Glomerular visceral epithelial cell (primary cell): ENCODE measurements at regions not wholly inside any gene's neighbourhood (a gene's known extent, or its start where the extent isn't known, plus 50 kb on each side); places are given as distances from the start of the nearest gene placed in this dataset.

Source experiments
- DNase-seq: peaks from one replicate; pipeline ENCODE4 v3.0.0-alpha.2; 2016; ENCODE audit errors: extremely low spot score

DNA sequence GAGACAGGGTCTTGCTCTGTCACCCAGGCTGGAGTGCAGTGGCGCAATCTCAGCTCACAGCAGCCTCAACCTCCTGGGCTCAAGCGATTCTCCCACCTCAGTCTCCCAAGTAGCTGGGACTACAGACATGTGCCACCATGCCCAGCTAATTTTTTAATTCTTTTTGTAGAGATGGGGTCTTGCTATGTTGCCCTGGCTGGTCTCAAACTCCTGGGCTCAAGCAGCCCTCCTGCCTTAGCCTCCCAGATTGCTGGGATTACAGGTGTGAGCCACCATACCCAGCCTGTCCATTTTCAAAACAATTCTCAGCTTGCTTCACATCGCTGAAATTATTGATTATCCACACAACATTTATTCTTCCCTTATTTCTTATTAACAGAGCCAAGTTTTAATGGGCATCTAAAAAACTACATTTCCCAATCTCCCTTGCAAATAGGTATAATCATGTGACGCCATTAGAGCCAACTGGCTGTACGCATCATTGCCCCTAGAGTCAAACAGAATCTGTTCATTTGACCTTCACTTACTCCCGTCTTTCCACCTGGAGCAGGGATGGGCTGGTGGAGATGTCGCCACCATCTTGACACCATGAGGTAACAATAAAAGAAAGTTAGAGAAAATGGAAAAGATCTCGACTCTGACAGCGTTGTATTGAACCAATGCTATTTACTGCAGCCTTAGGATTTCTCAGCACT is 148.0 kb upstream of the FOXF1 start:
- no peak for DNase-seq

DNA sequence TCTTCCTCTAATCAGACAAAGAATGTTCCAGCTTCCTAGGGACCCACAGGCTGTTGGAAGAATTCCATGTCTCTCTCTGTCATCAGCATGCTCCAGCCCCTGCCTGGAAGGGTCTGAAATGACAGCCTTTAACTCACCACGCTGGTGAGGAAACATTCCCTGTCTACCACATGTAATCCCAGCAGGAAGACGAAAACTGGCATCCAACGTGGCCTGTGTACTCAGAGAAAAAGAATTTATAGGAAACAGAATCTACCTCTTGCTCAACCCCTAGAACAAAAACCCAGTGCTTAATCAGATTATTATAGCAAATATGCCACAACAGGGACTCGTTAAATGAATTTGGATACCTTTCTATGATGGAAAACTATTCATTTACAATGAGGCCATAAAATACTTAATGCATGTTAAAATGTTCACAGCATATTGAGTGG is 147.3 kb upstream of the FOXF1 start:
- no peak for DNase-seq

DNA sequence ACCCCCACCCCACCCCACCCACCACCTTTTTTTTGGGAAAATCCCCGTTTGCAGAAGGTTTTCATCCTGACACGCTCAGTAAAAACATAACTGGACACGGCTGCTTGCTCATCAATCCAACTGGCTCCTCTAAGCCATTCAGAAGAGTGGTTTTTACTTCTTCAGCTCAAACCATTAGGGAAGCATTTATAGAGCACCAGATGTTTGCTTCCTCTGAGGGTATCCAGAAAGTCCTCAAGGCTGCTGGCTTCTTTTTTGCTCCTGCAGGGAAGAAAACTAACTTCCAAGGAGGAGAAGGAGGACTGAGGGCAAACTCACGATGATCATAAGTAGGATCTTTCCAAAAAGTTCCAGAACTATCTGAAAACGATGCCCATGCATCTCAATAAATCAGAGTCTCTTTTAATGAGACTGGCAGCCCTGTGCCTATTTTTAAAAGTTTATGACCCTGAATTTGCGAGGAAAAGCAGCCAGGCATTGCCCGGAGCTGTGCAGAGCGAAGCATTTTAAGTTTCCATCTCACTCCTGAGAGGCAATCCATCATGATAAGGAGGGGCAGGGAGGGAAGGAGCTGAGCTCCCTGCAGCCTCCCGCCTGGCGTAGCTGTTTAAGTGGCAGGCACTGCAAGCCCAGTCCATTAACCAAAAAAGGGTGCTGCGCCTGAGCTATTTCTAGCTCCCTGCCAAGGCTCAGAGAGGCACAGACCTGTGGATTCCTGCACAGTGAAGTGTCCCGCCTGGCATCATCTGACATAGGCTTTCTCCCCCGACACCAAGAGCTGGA is 146.3 kb upstream of the FOXF1 start:
- no peak for DNase-seq

DNA sequence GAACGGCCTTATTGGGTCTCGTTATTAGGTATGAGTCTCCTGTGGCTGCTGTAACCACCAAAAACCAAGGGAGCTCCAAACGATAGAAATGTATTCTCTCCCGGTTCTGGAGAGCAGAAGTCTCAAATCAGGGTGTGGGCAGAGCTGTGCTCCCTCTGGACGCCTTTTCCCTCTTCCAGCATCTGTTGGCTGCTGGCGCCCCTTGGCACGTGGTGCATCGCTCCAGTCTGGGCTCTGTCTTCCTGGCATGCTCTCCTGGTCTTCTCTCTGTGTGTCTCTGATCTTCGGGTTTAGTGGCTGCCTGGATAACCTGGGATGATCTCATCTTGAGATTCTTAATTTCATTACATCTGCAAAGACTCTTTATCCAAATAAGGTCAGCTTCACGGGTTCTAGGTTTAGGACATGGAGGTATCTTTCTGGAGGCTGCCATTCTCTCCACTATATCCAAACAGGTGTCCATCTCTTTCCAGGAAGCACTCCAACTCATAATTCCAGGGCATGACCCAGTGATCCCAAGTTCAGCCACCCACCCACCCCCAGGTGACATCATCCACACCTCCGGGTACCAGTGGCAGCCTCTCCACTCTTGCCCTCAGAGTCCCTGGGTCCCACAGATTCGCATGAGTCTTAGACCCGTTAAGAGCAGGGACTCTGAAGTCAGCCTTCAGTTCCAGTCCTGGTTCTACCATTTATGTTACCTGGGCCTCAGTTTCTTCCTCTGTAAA is 145.5 kb upstream of the FOXF1 start:
- DNase-seq = no peak

DNA sequence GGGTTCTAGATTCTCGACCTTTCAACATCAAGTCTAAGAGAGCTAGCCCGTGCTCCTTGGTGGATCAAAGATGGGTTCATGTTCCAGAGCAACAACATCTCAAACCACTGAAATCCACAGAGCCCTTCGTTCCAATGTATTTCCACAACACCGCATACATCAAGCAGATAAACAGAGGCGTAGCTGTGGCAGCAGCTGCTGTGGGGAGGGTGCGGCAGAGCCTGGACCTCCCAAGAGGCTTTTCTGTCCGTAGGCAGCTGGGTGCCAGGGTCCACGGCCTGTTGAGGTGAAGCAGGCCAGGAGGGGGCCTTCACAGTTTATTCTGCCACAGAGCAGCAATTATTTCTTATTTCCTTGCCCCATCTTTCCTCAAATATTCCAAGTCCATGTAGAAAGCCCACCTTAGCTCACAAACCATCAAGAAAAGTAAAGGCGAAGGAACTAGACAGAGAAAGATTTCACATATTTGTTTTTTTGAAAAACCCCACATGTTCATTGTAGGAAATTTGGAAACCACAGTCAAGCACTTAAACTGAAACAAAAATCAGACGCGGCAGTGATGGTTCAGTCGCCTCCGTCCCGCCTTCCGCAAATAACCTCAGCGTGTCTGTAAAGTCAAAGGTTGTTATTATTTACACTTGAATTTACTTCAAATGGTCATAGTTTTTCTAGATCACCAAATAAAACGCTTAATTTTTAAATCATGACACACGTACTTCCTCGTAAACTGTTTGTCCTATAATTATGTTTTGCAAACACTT is 144.6 kb upstream of the FOXF1 start:
- no peak for DNase-seq

DNA sequence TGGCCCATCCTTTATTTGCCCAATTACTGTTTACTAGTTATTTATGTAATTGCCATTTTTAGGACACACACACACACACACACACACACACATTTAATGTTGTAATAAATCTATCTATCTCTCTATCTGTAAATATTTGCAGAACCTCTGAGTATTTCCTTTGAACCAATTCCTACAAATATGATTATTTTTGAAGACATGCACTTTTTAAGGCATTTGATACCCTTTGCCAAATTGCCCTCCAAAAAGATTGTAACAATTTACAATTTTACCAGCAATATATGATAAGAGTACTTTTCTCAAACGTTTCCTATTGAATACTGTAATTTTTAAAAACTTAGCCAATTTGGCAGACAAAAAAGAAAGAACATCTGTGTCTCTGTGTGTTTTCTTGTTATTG is 143.8 kb upstream of the FOXF1 start:
- DNase-seq = no peak

DNA sequence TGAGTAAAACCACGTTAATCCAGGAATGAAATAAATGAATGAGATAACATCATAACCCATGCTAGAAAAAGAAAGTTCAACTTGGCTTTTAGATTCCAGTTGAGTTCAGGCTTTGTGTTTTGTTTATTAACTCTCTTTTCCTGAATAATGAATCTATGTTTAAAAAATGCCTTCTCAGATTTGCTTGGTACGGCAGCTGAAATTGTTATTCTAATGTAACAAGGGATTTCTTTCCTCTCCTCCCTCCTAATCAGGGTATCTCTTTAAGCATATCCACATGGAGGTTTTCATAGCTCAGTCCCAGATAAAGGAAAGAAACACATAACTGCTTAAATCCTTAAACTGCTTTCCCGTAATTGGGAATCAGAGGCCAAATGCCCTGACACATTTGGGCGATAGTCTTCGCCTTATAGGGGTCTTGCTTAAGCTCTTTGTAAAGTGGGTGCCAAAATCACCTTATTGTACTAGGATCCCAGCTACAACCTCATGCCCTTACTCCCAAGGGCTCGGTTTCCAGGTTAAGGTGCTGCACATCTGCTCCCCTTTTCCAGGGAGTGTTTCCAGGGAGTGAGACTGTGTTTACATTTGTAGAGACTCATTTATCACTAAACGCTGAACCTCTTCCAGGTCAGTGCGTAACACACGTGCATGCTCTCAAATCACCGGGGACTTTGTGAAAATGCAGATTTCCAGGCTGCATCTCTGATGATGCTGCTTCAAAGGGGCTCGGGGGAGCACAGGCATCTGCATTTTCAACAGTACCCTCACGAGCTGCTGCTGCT is 142.8 kb upstream of the FOXF1 start:
- DNase-seq = no peak

DNA sequence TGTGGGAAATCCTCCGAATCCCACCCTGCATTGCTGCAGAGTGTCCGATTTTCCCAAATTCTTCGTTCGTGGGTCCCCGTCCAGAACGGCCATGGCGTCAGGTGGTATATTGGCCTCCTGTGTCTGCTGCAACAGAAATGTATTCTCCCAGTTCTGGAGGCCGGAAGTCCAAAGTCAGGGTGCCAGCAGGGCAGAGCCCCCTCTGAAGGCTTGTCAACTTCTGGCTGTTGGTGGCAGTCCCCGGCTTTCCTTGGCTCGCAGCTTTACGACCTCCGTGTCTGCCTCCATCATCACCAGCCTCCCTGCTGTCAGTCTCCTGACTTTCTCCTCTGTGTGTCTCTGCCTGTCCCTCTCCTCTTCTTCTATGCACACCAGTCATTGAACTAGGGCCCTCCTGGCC is 142.1 kb upstream of the FOXF1 start:
- DNase-seq = no peak

DNA sequence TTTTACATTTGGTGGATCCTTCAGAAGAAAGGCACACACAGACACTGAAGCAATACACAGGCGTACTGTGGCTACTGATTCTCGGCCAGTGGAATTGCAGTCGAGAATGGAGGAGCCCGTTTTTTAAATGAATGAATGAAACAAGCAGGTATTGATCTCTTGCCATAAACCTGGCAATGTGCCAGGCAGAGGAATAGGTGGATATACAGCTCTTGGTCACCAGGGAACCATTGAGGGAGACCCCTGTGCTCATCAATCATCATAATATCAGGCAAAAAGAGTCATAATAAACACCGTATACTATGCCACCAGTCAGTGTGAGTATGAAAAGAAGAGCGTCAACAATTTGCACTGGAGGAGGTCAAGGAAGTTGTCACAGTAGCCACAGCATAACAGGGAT is 140.3 kb upstream of the FOXF1 start:
- no peak for DNase-seq

DNA sequence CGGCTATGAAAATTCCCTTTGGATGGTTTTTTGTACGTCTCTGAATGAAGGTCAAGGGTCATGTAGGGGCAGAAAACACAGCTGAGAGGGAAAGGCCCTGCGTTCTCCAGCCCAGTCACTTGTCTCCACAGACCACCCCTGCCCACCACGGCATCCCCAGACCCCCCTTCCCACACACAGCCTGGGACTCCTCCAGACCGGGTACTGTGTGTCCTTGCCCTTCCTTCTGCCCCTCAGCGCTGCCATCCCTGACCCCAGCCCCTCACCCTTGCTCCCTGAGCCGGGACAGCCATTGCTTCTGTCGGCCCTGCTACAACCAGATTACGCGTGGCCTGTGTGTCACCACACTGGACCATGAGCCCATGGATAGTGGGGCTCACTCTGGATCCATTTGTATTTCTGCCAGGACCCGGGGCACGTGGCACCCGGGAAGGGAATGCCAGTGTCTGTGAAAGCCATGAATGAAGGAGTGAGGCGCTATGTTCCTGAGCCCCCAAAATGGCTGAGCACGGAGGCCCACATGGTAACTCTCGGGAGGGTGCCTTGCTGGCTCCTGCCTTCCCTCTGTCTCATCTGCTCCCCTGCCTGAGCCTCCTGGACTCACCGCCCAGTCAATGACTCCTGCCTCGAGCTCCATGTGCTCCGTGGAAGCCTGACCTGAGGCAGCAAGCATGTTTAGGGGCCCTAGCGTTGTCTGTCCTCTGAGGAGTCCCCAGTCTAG is 139.1 kb upstream of the FOXF1 start:
- DNase-seq = no peak

DNA sequence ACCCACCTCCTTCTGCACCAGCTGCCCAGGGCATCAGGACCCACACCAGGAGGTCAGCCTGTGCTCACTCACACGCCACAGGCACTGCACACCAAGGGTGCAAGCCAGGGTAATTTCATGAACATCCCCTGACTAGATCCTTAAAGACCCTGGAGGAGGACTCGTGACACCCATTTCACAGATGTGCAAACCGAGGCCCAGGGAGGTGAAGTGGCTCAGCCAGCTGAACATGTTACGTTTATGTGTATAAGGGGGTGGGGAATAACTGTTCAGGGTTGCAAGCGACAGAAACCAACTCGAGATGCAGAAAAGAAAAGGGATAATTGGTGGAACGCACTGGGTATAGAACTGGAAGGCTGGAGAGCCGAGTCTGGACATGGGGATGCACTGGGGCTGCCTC is 138.1 kb upstream of the FOXF1 start:
- no peak for DNase-seq

DNA sequence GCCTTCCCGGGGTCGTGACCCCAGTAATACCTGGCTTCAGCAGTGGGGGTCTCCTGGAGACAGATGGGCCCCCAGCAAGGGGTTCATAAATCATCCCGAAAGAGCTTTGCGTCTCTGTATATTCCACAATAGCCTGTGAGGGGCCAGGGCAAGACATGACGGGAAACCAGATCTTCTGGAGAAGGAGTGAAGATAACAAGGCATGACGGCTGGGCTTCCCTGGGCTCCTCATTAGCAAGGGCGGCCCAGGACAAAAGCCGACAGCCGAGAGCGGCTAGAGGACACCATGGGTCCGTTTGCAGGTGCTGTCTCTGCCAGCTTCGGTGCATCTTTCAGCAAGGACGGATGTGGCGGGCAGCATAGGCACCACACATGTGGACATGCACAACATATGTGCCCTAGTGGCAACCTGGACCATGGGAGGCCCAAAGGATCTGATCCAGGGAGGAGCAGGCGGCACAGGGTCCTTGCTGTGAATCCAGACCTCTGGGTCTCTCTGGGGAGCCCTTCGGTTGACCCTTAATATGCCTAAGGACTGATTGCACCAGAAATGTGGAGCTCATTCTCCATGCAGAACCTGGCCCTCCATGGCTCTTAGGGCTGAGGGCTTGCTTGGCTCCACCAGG is 136.9 kb upstream of the FOXF1 start:
- no peak for DNase-seq

DNA sequence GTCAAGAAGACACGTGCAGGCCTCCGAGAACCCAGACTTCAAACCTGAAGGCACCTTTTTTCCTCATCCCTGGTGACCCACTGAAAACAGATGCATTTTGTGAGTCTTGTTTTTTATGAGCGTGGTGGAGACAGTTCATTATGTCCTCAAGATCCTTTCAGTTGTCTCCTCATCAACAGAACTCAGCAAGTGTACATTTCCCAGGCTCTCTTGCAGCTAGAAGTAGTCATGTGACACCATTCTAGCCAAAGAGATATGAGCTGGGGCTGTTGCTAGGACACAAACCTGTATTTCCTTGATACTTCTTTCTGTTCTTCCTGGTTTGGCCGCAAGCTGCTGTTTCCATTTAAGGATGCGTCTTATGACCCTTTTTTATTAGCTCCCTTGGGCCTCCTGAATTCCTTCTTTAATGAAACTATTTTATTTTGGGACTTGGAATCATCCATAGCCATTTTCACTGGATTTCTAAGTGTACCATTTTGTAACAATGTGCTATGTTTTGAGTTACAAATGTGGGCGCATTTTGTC is 135.7 kb upstream of the FOXF1 start:
- DNase-seq = no peak

DNA sequence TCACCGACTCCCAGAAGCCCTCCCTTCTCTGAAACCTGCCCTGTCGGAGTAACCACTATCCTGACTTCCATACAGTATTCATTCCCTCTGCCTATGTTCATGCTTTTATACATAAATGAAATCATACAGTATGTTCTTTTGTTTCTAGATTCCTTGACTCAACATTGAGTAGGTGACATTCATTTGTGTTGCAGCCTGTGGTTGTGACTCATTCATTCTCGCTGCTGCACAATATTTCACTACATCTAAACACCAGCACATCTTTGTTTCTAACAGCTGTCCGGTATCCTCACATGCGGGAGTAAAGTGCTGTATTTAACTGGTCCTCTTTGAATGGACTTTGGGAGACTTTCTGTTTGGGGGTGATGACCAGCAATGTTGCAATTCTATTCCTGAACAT is 135.0 kb upstream of the FOXF1 start:
- DNase-seq = no peak

DNA sequence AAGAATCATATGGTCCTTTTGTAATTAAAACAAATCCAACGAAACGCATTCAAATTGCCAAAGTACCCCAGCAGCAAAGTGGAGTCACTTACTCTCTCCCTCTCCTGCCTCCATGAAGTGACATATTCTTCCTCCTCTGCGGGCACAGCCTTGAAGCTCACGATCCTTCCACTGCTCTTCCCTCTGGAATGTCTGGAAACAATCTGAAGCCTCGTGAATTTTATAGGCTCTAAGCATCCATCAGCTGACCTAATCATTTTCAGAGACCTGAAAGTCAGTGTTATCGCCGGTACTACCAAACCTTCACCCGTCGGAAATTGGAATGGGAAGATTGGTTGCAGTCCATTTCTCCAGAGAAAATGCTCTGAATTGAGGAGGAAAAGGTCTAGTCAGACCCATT is 134.5 kb upstream of the FOXF1 start:
- no peak for DNase-seq

DNA sequence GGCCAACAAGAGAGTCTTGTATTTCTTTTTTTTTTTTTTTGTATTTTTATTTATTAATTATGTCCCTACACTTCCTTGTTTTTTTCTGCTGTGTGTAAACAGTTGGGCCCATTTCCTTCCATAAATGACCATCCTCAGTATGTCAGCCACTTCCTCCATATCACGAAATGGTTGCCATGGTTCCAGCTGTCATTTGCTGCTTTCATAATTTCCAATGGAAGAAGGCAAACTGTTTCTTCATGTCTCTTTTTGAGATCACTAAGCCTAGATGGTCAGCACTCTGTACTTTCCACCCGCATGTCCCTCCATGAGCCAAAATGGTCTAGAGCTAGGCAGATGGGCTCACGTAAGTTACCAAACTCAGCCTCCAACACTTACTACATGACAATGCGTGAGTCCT is 133.5 kb upstream of the FOXF1 start:
- no peak for DNase-seq

DNA sequence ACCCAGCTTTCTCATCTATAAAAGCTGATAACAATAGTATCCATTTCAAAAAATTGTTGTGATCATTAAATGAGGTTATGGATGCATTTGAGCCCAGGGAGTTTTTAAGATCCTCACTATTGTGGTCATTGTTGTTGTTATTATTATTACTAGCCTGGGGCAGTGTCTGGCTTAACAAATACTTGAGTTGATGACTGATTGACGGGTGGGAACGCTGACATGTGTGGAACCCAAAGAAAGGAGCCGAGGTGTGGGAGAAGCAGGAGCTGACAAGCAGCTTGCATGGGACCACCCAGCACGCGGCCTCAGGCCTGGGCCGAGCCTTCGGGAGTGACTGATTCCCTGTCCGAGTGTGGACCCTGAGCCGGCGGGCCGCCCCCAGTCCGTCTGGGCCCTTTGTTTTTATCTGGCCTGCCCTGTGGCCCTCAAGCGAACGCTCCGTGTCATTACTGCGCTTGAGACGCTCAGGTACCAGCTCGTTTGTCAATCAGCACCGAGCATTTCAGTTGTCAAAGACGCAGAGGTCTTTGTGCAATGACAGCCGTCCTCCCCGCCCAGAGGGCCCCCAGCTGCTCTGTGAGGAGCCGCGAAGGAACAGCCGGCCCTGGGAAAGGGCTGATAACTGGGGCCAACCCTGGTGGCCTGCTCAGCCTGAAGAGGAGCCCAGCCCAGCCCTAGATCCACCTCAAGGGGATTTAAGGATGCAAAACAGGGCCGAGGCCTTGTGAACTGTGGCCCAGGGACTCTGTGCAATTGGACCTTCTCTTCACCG is 132.9 kb upstream of the FOXF1 start:
- no peak for DNase-seq

DNA sequence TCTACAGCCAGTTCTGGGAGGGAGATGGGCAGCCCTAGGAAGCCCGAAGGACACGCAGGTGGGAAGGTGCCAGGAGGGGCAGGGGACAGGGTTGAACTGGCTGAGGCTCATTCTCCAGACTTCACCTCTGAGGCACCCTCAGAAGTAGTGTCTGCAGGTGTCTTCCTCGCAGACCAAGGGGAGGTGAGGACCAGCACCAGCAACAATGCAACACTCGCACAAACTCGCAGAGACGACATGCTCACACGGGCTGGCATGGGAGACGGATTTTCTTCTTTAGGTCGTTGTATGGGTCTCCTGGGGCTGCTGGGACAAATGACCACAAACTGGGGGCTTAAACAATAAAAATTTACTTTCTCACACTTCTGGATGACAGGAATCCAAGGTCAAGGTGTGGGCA is 132.2 kb upstream of the FOXF1 start:
- no peak for DNase-seq

DNA sequence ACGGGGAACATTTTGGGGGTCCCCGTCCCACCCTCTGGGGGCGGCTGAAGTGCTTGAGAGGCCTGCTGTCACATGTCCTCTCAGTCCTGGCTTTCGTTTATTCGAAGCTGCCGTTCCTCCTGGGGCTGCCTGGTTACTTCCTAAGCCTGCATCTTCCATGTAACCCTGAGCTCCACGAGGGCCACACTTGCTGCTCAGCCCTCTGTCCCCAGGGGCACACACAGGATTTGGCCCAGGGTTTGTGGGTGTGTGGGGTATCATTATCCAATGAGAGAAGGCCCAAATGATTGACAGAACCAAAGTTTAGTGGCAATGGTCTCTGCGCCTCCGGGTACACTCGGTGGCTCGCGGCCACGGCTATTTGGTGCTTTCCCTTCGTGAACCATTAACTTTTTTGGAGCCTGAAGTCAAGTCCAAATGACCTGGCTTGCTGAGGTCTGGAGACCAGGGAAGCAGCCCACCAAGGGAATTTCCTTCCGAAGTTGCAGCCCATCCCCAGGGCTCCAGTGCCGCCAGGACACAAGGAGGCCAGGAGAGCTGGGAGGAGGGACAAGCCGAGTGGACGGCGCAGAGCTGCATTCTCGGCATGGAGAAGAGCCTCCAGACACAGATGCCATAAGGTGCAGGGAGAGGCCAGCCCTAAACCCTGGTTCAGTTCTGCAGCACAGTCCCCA is 131.4 kb upstream of the FOXF1 start:
- DNase-seq = no peak
